ENCODE measurements at regions not wholly inside any gene's neighbourhood (a gene's known extent, or its start where the extent isn't known, plus 50 kb on each side); places are given as distances from the start of the nearest gene placed in this dataset.
"Not testable (repeated sequence)": the region's sequence is repeated elsewhere in the genome, so short reads cannot be mapped to it uniquely, and the experiment has no call there.

- H3K4me3 Mint-ChIP-seq = no peak overlapping the region
- no peak for DNase-seq
- H3K27me3 Mint-ChIP-seq (ENCODE audit: low read depth, poor library complexity) = no peaks in the 10 kb centered on the region
- H3K27ac Mint-ChIP-seq = no peak overlapping the region
- no peaks in the 10 kb centered on the region for H3K36me3 Mint-ChIP-seq (ENCODE audit: low read depth)
- peaks cover 23% of the 10 kb centered on the region for H3K4me1 Mint-ChIP-seq
- TF ChIP-seq, protein P1, sequence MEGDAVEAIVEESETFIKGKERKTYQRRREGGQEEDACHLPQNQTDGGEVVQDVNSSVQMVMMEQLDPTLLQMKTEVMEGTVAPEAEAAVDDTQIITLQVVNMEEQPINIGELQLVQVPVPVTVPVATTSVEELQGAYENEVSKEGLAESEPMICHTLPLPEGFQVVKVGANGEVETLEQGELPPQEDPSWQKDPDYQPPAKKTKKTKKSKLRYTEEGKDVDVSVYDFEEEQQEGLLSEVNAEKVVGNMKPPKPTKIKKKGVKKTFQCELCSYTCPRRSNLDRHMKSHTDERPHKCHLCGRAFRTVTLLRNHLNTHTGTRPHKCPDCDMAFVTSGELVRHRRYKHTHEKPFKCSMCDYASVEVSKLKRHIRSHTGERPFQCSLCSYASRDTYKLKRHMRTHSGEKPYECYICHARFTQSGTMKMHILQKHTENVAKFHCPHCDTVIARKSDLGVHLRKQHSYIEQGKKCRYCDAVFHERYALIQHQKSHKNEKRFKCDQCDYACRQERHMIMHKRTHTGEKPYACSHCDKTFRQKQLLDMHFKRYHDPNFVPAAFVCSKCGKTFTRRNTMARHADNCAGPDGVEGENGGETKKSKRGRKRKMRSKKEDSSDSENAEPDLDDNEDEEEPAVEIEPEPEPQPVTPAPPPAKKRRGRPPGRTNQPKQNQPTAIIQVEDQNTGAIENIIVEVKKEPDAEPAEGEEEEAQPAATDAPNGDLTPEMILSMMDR (IDR thresholded peaks at IDR 0.05) = no peak
- peaks cover 17% of the 10 kb centered on the region for H3K9me3 Mint-ChIP-seq
Observed at GRCh38 chr9:87781331-87781730, 55.4 kb downstream of the CTSL start.

- H3K27ac Mint-ChIP-seq = no peak overlapping the region
- peaks cover 37% of the 10 kb centered on the region for H3K4me1 Mint-ChIP-seq
- H3K9me3 Mint-ChIP-seq = peaks cover 21% of the 10 kb centered on the region
- DNase-seq = no peak
- peaks cover 4% of the 10 kb centered on the region for H3K36me3 Mint-ChIP-seq (ENCODE audit: low read depth)
- H3K27me3 Mint-ChIP-seq (ENCODE audit: low read depth, poor library complexity) = no peaks in the 10 kb centered on the region
- no peak overlapping the region for H3K4me3 Mint-ChIP-seq
- TF ChIP-seq, protein P1 (IDR thresholded peaks at IDR 0.05) = no peak
Observed at GRCh38 chr9:87783180-87783579, 57.3 kb downstream of the CTSL start.

GRCh38 chr9:87785315-87785970, 59.5 kb downstream of the CTSL start:
- not testable (repeated sequence) for DNase-seq; H3K36me3 Mint-ChIP-seq (ENCODE audit: low read depth); H3K4me3 Mint-ChIP-seq; H3K27me3 Mint-ChIP-seq (ENCODE audit: low read depth, poor library complexity)
- H3K4me1 Mint-ChIP-seq = peaks cover 37% of the 10 kb centered on the region
- H3K9me3 Mint-ChIP-seq = peaks cover 11% of the 10 kb centered on the region
- H3K27ac Mint-ChIP-seq = peak overlapping the region; percentile 95

DNA sequence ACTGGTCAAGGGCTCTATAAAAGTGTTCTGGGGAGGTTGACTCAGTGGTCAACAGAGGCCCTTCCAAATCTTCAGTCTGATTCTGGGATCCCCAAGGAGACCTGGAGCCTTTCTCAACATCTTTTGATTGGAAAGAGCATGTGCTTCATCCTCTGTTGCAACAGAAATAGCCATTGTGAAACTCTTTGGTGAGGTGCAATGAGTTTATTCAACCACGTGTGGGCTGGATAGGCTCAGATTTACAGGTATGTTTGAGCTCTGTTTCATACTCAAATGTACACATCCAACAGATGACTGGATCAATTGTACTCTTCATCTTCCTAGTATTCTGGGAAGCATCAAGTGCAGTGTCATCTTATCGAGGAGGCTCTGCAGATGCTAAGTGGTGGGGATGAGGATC, 60.5 kb downstream of the CTSL start:
- TF ChIP-seq, protein P1 (IDR thresholded peaks at IDR 0.05) = no peak
- H3K36me3 Mint-ChIP-seq (ENCODE audit: low read depth) = peaks cover 4% of the 10 kb centered on the region
- peaks cover 8% of the 10 kb centered on the region for H3K9me3 Mint-ChIP-seq
- H3K4me3 Mint-ChIP-seq = no peak overlapping the region
- H3K27ac Mint-ChIP-seq = no peak overlapping the region
- no peak for DNase-seq
- H3K27me3 Mint-ChIP-seq (ENCODE audit: low read depth, poor library complexity) = peaks cover 3% of the 10 kb centered on the region
- peaks cover 37% of the 10 kb centered on the region for H3K4me1 Mint-ChIP-seq

DNA sequence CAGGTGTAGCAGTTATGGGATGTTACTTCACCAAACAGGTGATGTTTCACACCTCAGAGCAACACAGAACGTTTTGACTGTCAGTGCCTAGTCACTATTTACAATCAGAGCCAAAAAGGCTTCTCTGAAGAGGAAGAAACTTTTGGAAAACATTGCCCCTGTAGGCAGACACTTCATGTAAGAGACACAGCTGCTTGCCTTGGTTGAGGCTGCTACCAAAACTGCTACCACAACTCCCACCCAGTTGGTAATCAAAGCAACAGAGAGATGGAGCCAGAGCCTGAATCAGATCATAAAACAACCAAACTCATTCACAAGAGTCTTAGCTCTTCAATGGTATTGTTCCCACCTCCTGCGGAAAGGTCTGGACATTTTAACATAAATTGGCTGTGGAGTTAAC, 61.0 kb downstream of the CTSL start:
- Mint-ChIP-seq H3K27ac (peak overlapping the region; percentile 29), H3K9me3 (peaks cover 8% of the 10 kb centered on the region)

DNA sequence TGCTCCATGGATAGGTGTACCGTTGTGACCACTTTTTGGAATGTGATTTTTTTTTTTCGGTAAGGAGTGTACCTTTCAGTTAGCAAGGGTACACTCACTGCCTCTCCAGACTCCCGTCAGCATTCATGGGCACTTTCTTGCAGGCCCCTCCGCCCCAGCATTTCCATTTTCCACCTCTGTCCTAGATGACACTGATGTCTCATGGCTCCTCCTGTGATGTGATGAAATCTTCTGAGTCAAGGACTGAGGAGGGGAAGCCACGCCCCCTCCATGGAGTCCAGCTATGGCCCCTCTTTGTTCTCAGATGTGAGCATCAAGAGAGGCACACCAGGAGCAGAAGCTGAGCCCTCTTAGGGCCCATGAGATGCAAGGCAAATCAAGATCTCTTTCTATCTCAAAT, 61.8 kb downstream of the CTSL start:
- Mint-ChIP-seq H3K4me3 (no peak overlapping the region), H3K9me3 (peaks cover 8% of the 10 kb centered on the region), H3K27me3 (ENCODE audit: low read depth, poor library complexity) (peaks cover 3% of the 10 kb centered on the region), H3K27ac (no peak overlapping the region), H3K36me3 (ENCODE audit: low read depth) (peaks cover 4% of the 10 kb centered on the region), H3K4me1 (peaks cover 37% of the 10 kb centered on the region)
- TF ChIP-seq, protein P1 (IDR thresholded peaks at IDR 0.05) = no peak
- DNase-seq = no peak

More for the DNA sequence above, 61.0 kb downstream of the CTSL start:
- TF ChIP-seq, protein P1 (IDR thresholded peaks at IDR 0.05) = no peak
- Mint-ChIP-seq H3K4me3 (no peak overlapping the region), H3K27me3 (ENCODE audit: low read depth, poor library complexity) (peaks cover 3% of the 10 kb centered on the region), H3K4me1 (peaks cover 37% of the 10 kb centered on the region), H3K36me3 (ENCODE audit: low read depth) (peaks cover 4% of the 10 kb centered on the region)
- DNase-seq = no peak

Data from nephron progenitor cell (in vitro differentiated cells).